Activated T-cell treated with anti-CD3 and anti-CD28 coated beads, Interleukin-2, amount 50 U/mL, for 48 hours (primary cell): ENCODE measurements at regions not wholly inside any gene's neighbourhood (a gene's known extent, or its start where the extent isn't known, plus 50 kb on each side); places are given as distances from the start of the nearest gene placed in this dataset.
"Not testable (repeated sequence)": the region's sequence is repeated elsewhere in the genome, so short reads cannot be mapped to it uniquely, and the experiment has no call there.

Experiments used
- DNase-seq, 2 experiments: peaks; one replicate each; pipeline ENCODE4 v3.0.0-alpha.2; 2020

DNA sequence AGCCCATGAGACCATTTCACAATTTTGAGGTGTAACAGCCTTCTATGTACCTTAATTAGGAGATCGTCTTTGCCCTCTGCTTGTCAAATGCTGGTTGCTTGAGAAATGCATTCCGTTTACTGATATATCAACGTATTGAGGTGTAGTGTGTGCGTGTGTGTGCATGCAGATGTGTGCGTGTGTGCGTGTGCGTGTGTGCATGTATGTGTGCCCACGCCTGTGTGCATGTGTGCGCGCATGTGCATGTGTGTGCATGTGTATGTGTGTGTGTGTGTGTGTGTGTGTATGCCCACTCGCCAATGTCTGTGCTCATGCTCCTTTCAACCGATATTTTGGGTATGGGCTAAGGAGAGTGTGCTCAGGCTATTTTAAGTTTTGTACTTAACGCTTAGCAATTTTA is 81.5 kb upstream of the ZFHX3 start:
- no peak for DNase-seq

DNA sequence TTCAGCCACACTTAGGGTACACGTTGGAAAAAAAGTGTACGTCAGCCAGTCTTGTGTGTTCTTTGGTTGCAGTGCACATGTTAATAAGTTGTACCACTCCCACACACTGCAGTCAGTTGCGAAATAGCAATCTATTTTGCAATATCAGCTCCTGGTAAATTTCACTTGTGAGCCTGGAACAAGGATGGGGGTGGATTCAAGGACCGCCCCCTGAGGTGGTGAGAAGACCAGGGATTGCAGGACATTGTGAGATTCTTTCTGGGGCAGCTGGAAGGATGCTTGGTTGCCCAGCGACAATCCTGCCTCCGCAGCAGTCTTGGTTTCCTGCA is 78.6 kb upstream of the ZFHX3 start:
- DNase-seq: no peak

DNA sequence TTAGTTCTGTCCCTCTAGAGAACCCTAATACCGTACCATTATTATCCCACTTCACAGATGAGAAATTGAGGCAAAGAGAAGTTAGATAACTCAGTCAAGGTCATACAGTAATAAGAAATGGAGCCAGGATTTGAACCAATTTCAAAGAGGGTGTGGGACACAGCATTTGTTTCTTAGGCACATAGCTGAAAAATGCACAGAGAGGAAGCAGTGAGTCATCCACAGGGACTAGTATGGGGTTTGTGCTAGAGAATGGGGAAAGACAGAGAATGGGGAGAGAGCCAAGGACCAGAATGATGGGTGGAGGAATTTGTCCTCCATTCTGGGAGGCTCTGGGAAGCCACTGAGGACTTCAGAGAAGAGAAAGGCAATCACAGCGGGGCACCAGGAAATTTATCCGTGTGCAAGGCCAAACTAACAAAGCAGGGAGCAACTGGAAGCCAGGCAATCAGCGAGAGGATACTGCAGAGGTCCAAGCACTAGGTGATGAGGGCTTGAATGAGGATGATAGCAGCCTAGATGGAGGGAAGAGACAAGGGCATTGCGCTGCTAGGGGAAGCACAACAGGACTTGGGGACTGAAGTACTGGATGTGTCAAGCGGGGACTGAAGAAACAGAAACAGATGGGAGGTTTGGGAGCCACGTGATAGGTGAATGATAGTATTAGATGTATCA is 78.1 kb upstream of the ZFHX3 start:
- no peak for DNase-seq

DNA sequence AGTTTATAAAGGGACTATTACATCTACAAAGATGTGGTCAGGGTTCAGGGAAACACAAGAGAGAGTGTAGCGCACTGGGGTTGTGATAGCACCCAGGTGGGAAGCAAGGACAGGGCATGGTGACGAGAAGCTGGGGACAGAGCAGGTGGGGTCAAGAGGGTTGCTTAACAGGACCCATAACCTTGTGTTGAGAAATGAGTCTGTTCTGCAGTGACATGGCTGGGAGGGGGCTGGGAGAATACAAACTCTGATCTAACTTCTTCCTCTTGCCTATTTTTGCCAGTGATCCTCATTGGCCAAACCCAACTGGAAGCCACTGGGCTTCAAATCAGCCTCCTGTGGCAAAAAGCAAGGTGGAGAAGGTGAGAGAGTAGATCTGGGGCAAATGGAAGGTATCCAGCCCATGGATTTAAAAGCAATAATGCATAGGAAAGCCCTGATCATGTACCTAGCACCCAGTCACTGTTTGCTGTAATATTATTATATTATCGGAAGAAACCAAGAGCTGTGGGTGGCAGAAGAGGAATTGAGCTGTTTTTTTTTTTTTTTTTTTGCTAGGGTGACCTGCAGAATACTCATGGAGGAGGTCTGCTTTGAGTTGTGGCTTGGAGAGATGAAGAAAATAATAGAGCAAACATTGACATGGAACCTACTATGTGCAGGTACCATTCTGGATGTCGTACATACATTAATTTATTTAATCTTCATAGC is 76.9 kb upstream of the ZFHX3 start:
- DNase-seq: no peak

DNA sequence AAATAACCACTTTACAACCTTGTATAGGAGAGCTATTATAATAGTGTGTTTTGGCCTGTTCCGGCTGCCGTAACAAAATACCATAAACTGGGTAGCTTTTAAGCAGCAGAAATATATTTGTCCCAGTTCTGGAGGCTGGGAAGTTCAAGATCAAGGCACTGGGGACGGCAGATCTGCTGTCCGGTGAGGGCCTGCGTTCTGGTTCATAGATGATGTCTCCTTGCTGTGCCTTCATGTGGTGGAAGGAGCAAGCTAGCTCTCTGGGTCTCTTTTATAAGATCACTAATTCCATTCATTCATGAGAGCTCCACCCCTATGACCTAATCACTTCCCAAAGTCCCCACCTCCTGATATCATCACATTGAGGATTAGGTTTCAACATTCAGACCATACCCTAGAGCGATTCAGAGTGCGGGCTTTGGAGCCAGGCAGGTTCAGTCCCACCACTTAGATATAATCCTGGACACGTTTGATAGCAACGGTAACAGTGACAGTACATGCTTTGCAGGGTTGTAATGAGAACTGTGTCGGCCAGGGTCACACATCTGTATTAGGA is 76.2 kb upstream of the ZFHX3 start:
- DNase-seq: no peak

DNA sequence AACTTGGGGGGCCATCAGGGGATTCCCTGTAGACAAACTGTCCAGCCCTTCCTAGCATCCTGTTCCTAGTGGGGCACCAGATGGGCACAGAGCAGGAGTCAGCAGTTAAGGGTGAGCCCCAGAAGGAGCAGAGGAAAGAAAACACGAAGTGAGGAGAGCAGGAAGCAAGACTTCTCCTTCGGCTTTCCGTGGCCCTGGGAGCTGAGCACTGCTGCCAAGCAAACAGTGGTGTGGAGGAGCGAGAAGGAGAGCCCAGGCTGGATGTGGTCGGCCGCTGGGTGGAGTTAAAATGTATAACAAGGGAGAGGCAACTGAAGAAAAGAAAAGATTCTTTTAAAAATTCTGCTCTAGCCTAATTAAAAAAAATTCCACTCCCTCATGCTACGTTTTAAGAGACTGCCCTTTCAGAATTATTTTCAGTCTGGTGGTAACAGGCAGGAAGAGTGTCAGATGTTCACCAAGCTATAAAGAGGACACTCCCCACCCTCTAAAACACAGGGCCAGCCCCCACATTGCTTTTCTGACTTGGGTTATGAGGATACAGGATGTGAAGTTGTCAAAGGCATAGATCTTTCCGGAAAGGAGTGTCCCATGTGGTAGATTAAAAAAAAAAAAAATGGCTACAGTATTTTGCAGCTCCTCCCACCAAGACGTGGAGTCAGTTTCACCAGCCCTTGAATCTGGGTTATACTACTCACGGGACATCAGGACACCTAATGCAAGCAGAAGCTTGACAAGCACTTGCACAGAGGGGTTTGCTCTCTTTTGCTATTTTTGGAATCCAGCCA is 74.9 kb upstream of the ZFHX3 start:
- DNase-seq: no peak

DNA sequence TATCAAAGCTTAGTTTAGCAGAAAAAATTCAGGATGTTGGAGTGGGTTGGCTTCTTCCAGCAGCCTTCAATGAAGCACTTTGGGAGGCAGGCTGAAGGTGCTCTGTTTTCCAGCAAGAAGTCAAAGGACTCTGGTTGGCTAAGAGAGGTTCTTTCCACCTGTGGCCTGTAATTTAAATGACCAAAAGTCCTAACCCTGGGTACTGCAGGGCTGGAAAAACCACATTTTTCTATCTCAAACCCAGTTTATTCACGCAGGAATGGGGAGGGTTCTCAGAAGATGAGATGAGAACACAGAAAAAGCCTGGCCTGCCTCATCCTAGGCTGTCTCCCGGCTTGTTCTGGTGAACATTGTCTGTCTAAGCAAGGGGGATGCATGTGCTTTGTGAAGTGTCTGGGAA is 68.6 kb upstream of the ZFHX3 start:
- DNase-seq: no peak

DNA sequence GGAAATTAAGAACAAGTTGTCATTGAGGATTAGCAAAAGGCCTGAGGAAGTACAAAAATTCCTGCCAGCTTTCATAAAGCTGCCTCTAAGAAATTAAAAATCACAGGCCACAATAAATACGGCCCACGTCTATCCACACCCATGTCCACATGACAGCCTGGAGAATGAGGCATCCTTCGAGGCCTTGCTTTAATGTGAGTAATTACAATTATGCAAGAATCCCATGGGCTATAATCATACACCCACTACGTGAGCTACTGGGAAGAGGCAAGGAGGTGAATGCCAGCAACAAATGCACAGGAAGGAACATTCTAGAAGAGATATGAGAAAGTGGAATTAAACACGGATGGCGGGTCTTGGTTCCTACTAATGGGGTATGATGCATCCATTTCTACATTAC is 65.4 kb upstream of the ZFHX3 start:
- DNase-seq: no peak

DNA sequence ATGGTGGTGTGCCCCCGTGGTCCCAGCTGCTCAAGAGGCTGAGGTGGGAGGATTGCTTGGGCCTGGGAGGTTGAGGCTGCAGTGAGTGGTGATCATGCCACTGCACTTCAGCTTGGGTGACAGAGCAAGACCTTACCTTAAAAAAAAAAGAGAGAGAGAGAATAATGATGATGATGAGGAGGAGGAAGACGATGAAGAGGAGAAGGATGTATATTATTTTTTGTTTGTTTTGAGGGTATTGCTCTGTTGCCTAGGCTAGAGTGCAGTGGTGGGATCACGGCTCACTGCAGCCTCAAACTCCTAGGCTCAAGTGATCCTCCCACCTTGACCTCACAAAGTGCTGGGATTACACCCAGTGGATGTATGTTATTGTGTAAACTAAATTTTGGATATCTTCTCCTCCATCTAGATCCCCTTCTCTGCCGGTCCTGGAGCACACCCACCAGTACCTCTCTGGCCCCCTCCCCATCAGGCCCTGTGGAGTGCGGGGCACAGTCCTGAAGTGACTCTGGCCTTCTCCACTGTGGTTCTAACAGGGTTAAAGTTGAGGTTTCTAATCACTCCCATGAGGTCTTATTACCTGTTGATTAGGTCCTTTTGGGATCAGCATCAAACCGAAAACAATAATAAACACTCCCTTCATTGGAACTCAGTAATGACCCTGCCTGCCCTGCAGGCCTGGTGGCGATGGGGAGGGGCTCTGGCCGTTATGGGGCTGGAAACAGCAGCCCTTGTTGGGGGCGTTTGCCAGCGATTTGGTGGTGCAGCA is 60.5 kb upstream of the ZFHX3 start:
- DNase-seq: no peak

DNA sequence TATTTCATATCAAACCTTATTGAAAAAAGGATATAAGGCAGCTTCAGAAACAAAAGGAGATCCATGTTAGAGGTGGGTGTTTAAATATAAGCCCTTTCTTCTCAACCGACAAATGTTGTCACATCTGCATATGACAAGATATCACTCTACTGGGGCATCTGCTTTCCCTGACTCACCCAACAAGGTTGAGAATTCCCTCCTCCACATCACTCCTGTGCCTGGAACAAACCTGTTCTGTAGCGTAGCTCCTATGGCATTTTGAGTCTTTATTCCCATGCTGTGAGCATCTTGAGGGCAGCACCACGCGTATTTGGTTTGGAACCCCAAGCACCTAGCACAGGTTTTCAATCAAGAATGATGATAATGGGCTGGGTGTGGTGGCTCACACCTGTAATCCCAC is 59.4 kb upstream of the ZFHX3 start:
- no peak for DNase-seq

DNA sequence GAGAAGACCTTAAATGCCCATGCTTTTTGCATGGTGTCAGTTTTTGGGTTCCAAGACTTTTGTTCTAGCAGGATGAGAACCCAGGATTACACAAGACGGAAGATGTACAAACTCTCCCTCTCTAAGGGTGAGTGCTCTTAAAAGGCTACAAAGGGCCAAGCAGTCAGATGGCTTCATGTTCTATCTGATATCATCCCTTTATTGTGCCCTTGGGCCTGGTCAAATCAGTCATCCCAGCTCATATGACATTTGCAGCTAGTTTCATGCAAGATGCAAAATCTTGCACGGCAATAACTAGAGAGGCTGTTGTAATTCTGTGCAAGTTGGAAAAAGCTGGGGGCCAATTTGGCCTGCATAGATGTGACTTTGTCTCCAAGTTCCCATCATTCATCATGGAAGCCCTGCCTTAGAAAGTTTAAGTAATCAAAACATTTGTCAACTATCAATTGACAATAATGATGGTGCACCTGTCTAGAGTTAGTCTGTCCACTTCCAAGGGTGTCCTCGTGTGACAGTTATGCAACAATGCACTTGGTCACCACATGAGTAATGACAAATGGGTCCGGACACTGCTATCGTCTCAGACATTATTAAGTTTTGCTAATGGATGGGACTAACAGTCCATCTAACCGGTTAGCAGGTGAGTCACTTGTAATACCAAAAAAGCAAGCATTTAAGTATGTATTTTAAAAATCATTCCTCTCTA is 58.6 kb upstream of the ZFHX3 start:
- DNase-seq: no peak

DNA sequence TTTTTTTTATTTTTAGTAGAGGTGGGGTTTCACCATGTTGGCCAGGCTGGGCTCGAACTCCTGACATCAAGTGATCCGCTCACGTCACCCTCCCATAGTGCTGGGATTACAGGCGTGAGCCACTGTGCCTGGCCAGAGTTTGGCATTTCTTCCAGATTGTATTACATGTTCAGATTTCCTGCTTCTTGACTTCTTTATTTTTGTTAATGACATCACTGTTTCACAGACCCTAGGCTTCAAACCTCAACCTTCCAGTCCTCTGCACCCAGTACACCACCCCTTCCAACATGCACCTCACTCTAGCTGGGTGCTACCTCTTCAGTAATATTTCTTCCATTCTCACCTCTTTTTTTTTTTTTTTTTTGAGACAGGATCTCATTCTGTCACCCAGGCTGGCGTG is 53.6 kb upstream of the ZFHX3 start:
- no peak for DNase-seq

DNA sequence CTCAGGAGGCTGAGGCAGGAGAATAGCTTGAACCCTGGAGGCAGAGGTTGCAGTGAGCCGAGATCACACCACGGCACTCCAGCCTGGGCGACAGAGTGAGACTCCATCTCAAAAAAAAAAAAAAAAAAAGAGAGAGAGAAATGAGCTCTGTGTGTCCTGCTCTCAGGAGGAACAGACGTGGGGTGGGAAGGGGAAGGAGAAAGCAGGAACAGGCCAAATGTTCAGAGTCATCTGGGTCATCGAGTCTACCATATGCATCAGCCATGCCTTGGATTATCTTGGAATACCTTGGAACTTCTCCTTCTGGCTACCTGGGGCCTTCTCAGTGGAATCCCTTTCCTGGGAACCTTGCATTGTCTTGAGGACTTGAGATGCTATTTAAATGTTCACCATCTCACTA is 51.7 kb upstream of the ZFHX3 start:
- not testable (repeated sequence) for DNase-seq
